Keratinocyte (primary cell): ENCODE measurements at regions not wholly inside any gene's neighbourhood (a gene's known extent, or its start where the extent isn't known, plus 50 kb on each side); places are given as distances from the start of the nearest gene placed in this dataset.
A peak's percentile ranks its signal among the peaks of the same experiment; 100 is the strongest.

ENCODE experiments used
- DNase-seq: peaks from one replicate; pipeline ENCODE4 v3.0.0-alpha.2; 2011; ENCODE audit warnings: low read depth, missing footprints, low spot score
- FAIRE-seq: peaks from 2 replicates; lab custom pipeline; 2011; peaks lifted over from hg19 to GRCh38; lab: Jason Lieb, UNC
- H2AFZ ChIP-seq: 2 replicates; pipeline ENCODE4 v1.6.0; 2012; ENCODE audit warnings: low read length, control low read depth, inconsistent platforms; ENCODE audit not compliant: control insufficient read depth
- H3K27ac ChIP-seq: 2 replicates; pipeline ENCODE4 v1.5.1; 2011; ENCODE audit warnings: low read length; ENCODE audit not compliant: control insufficient read depth, insufficient read depth
- H3K27me3 ChIP-seq: 3 replicates; pipeline ENCODE4 v1.6.0; 2011; ENCODE audit warnings: low read length; ENCODE audit not compliant: control insufficient read depth, insufficient read depth; ENCODE audit errors: extremely low read depth
- H3K36me3 ChIP-seq, 2 experiments: 2 replicates in 1 of 2; 3 replicates in 1 of 2; pipeline ENCODE4 v1.5.1; 2011; ENCODE audit warnings: low read length in 2 of 2, mild to moderate bottlenecking in 1 of 2; ENCODE audit not compliant: control insufficient read depth in 2 of 2, insufficient read depth in 2 of 2; ENCODE audit errors: extremely low read depth in 1 of 2
- H3K4me1 ChIP-seq: 3 replicates; pipeline ENCODE4 v1.5.1; 2011; ENCODE audit warnings: low read length; ENCODE audit not compliant: control insufficient read depth, insufficient read depth; ENCODE audit errors: extremely low read depth
- H3K4me2 ChIP-seq: 3 replicates; pipeline ENCODE4 v1.6.0; 2011; ENCODE audit warnings: low read depth, low read length; ENCODE audit not compliant: control insufficient read depth, insufficient read depth; ENCODE audit errors: extremely low read depth
- H3K4me3 ChIP-seq, 3 experiments: fragments of 200-600 bp in 1 of 3; sonication (generic) in 1 of 3; 2 replicates in 2 of 3; 3 replicates in 1 of 3; pipeline ENCODE4 v1.5.1; 2011 to 2016; ENCODE audit warnings: low read length in 3 of 3, mild to moderate bottlenecking in 3 of 3, control low read depth in 2 of 3, inconsistent platforms in 1 of 3, low read depth in 1 of 3, mixed read lengths in 1 of 3, mixed run types in 1 of 3, moderate library complexity in 1 of 3; ENCODE audit not compliant: control insufficient read depth in 2 of 3, insufficient read depth in 2 of 3; ENCODE audit errors: extremely low read depth in 1 of 3
- H3K79me2 ChIP-seq: 2 replicates; pipeline ENCODE4 v1.6.0; 2012; ENCODE audit warnings: low read length; ENCODE audit not compliant: control insufficient read depth, insufficient read depth
- H3K9ac ChIP-seq: 3 replicates; pipeline ENCODE4 v1.6.0; 2011; ENCODE audit warnings: low read length; ENCODE audit not compliant: control insufficient read depth, insufficient read depth; ENCODE audit errors: extremely low read depth
- H3K9me1 ChIP-seq: 3 replicates; pipeline ENCODE4 v1.6.0; 2011; ENCODE audit warnings: low read length; ENCODE audit not compliant: control insufficient read depth, insufficient read depth; ENCODE audit errors: extremely low read depth
- H3K9me3 ChIP-seq: 2 replicates; pipeline ENCODE4 v1.5.1; 2012; ENCODE audit warnings: low read depth, low read length; ENCODE audit not compliant: control insufficient read depth
- H4K20me1 ChIP-seq: 3 replicates; pipeline ENCODE4 v1.6.0; 2011; ENCODE audit warnings: low read length; ENCODE audit not compliant: control insufficient read depth, insufficient read depth; ENCODE audit errors: extremely low read depth
- EZH2 ChIP-seq: IDR thresholded peaks from one replicate; pipeline ENCODE4 v1.6.1; 2012; ENCODE audit warnings: inconsistent platforms, mild to moderate bottlenecking, low read length, moderate library complexity
- dilution Hi-C: fragments of 300-500 bp; cut with MboI; formaldehyde crosslinking; loops from one replicate; pipeline ENCODE4 v1.7.0; 2020; ENCODE audit warnings: low sequenced_read_pairs; ENCODE audit not compliant: extremely low pct_ligation_motif_present
- TF ChIP-seq, protein P1 (sequence below), 3 experiments: IDR thresholded peaks in 1 of 3; conservative IDR thresholded peaks in 1 of 3; optimal IDR thresholded peaks in 1 of 3; 2 replicates in 2 of 3; 3 replicates in 1 of 3; pipeline versions ENCODE3 to v1.5.1; 2011; ENCODE audit warnings: low read length in 3 of 3, mild to moderate bottlenecking in 3 of 3, moderate library complexity in 2 of 3, control low read depth in 1 of 3, inconsistent platforms in 1 of 3; ENCODE audit not compliant: insufficient read depth in 2 of 3; ENCODE audit errors: extremely low read depth in 1 of 3

DNA sequence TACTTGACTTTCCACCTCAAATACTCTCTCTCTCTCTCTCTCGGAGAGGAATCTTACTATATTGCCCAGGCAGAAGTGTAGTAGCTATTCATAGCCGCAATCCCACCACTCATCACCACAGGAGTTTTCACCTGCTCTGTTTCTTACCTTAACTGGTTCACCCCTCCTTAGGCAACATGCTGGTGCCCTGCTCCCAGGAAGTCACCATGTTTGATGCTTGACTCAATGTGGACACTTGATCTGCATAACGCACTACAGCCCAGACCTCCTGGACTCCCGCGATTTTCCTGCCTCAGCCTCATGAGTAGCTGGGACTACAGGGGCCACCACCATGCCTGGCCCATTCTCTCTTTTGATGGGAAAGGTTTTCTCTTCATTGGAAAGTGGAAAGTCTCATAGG is 271.8 kb downstream of the FBXW7 start:
- no peak overlapping the region for H3K4me3 ChIP-seq
- H3K27me3 ChIP-seq = no peaks in the 10 kb centered on the region
- no peaks in the 10 kb centered on the region for H3K9me1 ChIP-seq
- dilution Hi-C loops = no loop called here
- H3K79me2 ChIP-seq = no peaks in the 10 kb centered on the region
- no peak for DNase-seq
- no peak overlapping the region for H3K4me2 ChIP-seq
- peak overlapping the region; percentile 94 for H3K27ac ChIP-seq
- H4K20me1 ChIP-seq = no peaks in the 10 kb centered on the region
- no peaks in the 10 kb centered on the region for H3K36me3 ChIP-seq
- H3K9ac ChIP-seq = no peak overlapping the region
- FAIRE-seq = no peak
- H3K4me1 ChIP-seq = peaks cover 46% of the 10 kb centered on the region
- TF ChIP-seq EZH2 = no peak
- TF ChIP-seq, protein P1, sequence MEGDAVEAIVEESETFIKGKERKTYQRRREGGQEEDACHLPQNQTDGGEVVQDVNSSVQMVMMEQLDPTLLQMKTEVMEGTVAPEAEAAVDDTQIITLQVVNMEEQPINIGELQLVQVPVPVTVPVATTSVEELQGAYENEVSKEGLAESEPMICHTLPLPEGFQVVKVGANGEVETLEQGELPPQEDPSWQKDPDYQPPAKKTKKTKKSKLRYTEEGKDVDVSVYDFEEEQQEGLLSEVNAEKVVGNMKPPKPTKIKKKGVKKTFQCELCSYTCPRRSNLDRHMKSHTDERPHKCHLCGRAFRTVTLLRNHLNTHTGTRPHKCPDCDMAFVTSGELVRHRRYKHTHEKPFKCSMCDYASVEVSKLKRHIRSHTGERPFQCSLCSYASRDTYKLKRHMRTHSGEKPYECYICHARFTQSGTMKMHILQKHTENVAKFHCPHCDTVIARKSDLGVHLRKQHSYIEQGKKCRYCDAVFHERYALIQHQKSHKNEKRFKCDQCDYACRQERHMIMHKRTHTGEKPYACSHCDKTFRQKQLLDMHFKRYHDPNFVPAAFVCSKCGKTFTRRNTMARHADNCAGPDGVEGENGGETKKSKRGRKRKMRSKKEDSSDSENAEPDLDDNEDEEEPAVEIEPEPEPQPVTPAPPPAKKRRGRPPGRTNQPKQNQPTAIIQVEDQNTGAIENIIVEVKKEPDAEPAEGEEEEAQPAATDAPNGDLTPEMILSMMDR (optimal IDR thresholded peaks at IDR 0.05 in 1 of 3, IDR thresholded peaks at IDR 0.05 in 1 of 3, conservative IDR thresholded peaks at IDR 0.05 in 1 of 3; ENCODE audit: extremely low read depth in 1 of 3, insufficient read depth in 2 of 3, low read length in 3 of 3) = no peak
- H2AFZ ChIP-seq = no peak overlapping the region
- H3K9me3 ChIP-seq = peaks cover 6% of the 10 kb centered on the region

DNA sequence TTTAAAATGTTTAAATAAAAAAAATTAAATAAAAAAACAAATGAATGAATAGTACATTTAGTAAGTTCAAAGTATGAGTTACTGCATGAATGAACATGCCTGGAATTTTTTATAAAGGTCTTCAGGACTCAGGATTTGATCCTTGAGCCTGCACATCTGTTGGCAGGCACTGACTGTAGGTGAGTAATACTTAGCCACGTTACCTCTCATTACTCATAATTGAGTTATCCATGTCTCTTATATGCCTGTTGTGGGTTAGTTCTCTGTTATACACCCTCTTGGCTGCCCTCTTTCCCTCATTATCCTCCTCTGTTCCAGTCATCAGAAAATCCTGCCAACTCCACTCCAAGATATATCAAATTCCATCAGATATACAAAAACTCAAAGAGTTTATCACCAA is 276.0 kb downstream of the FBXW7 start:
- Histone ChIP-seq H3K27me3 (no peaks in the 10 kb centered on the region), H2AFZ (no peak overlapping the region), H3K4me3 (no peak overlapping the region), H3K9ac (peak overlapping the region; percentile 84), H3K4me1 (peaks cover 59% of the 10 kb centered on the region), H3K27ac (peak overlapping the region; percentile 98), H4K20me1 (no peaks in the 10 kb centered on the region), H3K79me2 (no peaks in the 10 kb centered on the region), H3K9me3 (peaks cover 6% of the 10 kb centered on the region), H3K36me3 (no peaks in the 10 kb centered on the region), H3K4me2 (peak overlapping the region; percentile 83), H3K9me1 (no peaks in the 10 kb centered on the region)
- FAIRE-seq (peak; percentile 97), DNase-seq (peak; percentile 94)
- TF ChIP-seq, protein P1 (optimal IDR thresholded peaks at IDR 0.05 in 1 of 3, IDR thresholded peaks at IDR 0.05 in 1 of 3, conservative IDR thresholded peaks at IDR 0.05 in 1 of 3; ENCODE audit: extremely low read depth in 1 of 3, insufficient read depth in 2 of 3, low read length in 3 of 3) = no peak
- TF ChIP-seq EZH2 = no peak
- dilution Hi-C loops = no loop called here
